HG03159 (cell line): ENCODE measurements at regions not wholly inside any gene's neighbourhood (a gene's known extent, or its start where the extent isn't known, plus 50 kb on each side); places are given as distances from the start of the nearest gene placed in this dataset.
"Not testable (repeated sequence)": the region's sequence is repeated elsewhere in the genome, so short reads cannot be mapped to it uniquely, and the experiment has no call there.

Source experiments
- ATAC-seq: cut with Tn5 transposase; IDR thresholded peaks from one replicate; pipeline ENCODE4 v1.9.1; 2021; ENCODE audit warnings: mild to moderate bottlenecking, moderate library complexity; ENCODE audit not compliant: unreplicated experiment

DNA sequence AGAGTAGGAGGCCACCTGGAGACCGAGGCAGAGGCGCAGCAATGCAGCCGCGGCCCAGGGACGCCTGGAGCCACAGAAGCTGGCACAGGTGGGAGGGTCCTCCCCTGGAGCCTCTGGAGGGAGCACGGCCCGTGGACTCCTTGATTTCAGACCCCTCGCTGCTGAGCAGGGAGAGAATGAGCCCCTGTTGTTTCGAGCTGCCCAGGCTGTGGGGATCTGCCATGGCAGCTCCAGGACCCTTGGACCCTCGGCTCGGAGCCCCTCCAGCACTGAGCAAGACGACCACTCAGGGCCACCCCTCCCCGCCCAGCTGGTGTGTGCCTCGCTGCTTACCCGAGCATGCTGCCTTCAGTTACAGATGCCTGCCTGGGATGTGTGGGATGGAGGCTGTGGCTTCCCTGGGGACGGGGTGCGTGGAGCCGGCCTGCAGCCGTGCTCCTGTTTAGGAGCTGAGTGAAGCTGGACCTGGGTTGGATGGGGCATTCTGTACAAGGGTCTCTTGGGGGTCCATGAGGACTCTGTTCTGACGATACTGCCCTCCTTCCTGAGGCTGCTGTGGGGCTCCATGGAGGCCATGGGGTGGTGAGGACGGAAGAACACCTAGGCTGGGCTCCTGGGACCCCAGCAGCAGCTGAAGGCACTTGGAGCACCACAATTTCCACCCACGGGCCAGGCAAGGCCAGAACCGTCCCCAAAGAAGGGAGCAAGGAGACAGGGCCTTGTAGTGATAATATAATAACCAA lies 115.1 kb upstream of the LPCAT1 start:
- no peak for ATAC-seq

DNA sequence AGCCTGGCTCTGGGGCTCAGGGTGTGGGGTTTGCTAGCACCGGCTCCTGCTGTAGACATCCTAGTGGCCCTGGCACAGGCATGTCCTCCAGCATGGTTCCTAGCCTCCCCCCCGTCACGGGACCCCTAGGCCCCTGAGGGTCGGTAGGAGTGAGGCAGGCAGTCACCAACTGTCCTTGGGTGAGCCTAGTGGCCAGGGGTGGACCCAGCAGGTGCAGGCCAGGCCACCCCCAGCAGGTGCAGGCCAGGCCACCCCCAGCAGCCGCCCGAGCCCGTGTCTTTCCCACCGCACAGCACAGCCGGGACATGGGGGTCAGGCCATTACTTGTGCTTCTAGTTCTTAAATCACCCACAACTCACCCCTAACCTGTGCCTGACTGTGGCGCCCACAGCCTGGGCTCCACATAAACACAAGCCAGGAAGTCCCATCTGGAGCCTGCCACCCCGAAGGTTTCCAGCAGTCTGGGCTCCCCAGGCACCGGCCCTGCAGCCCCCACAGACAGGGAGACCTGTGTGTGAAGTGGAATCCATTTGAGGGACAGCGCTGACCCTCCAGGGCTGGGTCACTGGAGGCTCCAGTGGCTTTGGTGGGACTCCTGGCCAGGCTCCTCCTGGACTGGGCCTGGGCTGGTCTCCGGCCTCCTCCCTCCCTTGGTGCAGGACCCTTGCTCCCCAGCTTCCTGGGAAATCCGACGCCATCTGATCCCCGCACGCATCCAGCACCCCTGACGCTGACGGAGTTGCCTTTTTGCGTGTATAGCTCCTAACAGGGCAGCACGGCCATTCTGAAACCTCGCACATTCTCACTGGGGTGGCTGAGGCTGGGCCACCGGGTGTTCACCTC lies 114.1 kb upstream of the LPCAT1 start:
- no peak for ATAC-seq

- no peak for ATAC-seq
Observed at GRCh38 chr5:1636981-1637638, 113.3 kb upstream of the LPCAT1 start.

DNA sequence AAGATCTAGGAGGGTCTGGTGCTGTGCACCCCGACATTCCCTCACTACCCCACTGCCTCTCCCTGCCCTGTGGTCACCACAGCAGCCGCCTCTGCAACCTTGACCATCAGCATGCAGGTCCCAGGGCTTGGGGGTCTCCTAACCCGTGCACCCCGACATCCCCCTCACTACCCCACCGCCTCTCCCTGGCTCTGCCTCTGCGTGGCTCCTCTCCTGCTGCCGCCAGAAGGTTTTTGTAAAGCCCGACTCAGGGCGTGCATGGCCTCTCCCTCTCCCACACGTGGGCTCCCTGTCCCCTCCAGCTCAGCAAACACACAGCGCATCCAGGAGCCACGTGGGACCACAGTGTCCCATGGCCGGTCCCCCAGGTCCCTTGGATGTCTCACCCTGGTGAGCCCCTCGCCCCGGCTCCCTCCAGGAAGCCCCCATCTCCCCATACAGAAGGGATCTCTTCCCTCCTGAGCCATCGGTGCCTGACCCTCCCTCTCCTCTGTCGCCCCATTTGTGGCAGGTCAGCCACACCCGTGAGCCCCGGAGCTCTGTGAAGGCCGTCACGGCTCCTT lies 112.5 kb upstream of the LPCAT1 start:
- not testable (repeated sequence) for ATAC-seq

DNA sequence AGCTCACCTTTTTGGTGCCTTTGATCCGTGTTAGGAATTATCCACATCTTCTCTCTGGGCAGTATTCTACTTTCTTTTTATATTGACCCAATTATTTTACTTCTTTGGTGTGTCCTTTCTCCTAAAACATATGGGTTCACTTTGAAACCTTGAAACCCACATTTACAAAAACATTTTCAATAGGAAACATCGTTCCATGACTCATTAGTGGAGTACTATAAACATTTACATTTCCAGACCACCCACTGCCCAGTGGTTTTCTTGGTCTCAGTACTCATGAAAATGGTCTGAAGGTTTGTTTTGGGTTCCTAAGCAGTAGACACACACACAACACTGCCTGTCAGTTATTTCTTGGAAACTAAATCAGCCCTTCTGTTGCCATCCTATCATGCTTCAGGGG lies 111.7 kb upstream of the LPCAT1 start:
- not testable (repeated sequence) for ATAC-seq

GRCh38 chr5:1634337-1634661 lies 110.5 kb upstream of the LPCAT1 start:
- no peak for ATAC-seq

GRCh38 chr5:1633605-1634336 lies 110.0 kb upstream of the LPCAT1 start:
- ATAC-seq = peak; percentile 98

DNA sequence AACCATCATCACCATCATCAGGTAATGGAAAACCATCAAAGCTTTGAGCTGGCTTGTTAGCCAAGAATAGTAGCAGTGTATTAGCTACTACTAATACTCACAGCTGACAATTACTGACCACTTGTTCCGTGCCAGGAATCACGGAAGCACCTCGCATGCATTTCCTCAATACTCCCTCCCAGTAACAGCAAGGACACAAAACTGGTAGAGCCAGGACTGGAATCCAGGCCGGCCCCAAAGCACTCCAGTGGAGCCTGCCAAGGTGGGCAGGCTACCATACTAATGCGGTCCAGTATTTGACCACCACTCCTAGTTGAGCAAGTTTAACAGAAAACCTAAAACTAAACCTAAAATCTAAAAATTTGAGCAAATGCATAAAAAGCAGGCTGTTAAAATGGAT lies 107.2 kb upstream of the LPCAT1 start:
- ATAC-seq = not testable (repeated sequence)

DNA sequence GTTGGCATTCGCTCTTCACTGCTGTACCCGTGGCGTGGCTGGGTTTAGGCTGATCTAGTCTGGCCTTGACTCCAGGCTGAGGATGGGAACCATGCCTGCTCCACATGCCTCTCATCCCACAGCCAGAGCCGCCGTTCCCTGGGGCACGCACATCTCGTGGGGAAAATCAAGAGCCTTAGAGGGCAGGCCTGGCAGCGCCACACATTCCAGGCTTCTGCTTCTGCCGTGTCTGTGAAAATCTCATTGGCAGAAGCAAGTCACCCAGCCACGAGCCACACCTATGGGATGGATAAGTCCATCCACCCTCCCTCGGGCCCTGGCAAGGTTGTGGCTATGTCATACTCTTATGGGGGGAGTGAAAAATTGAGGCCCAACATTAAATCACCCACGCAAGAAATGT lies 102.6 kb upstream of the LPCAT1 start:
- not testable (repeated sequence) for ATAC-seq

- not testable (repeated sequence) for ATAC-seq
Observed at GRCh38 chr5:1619531-1619930, 95.8 kb upstream of the LPCAT1 start.

- not testable (repeated sequence) for ATAC-seq
Observed at GRCh38 chr5:1618296-1618865, 94.6 kb upstream of the LPCAT1 start.

DNA sequence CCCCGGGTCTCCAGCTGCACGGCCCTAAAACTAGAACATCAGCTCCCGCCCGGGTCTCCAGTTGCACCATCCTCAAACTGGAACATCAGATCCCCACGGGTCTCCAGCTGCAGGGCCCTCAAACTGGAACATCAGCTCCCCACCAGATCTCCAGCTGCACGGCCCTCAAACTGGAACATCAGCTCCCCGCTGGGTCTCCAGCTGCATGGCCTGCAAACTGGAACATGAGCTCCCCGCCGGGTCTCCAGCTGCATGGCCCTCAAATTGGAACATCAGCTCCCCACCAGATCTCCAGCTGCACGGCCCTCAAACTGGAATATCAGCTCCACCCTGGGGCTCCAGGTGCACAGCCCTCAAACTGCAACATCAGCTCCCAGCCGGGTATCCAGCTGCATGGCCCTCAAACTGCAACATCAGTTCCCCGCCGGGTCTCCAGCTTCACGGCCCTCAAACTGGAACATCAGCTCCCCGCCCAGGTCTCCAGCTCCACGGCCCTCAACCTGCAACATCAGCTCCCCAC lies 93.5 kb upstream of the LPCAT1 start:
- not testable (repeated sequence) for ATAC-seq

- ATAC-seq = not testable (repeated sequence)
Observed at GRCh38 chr5:1613515-1613914, 89.8 kb upstream of the LPCAT1 start.

DNA sequence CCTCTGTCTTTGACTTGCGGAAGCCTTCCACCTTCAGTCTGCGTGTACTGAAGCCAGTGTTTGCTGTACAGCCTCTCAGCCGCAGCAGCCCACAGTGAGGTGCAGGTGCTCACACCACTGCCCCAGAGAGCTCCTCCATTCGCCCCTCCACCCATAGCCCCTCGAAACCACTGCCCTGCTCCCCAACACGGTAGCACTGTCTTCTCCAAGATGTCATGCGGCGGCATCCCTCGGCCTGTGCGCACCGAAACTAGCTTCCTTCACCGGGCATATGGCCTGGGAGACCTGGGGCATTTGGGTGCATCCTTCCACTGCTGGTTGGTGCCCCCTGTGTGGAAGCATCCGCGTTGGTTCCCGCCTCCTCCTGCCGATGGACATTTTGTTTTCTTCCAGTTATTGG lies 86.8 kb upstream of the LPCAT1 start:
- ATAC-seq = not testable (repeated sequence)

GRCh38 chr5:1609111-1609510 lies 85.4 kb upstream of the LPCAT1 start:
- not testable (repeated sequence) for ATAC-seq

DNA sequence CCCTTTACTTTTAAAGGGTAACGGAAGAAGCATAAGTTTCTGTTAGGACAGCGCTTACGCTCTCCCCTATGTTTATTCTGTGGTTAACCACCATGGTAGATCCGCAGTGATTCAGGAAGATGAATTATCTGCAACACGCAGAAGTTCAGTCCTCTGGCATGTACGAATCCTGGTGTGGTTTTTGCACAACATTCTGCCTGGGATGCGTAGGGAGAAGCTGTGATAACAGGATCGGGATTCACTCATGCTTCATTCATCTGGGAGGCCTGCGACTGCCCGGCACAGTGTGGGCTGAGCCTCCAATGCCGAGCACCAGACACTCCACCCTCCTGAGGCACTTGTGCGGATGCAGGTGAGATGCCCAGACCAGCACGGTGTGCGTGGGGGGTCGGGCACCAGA lies 84.6 kb upstream of the LPCAT1 start:
- not testable (repeated sequence) for ATAC-seq

GRCh38 chr5:1606951-1607350 lies 83.2 kb upstream of the LPCAT1 start:
- not testable (repeated sequence) for ATAC-seq

GRCh38 chr5:1603916-1604315 lies 80.2 kb upstream of the LPCAT1 start:
- not testable (repeated sequence) for ATAC-seq

- not testable (repeated sequence) for ATAC-seq
Observed at GRCh38 chr5:1601565-1601964, 77.8 kb upstream of the LPCAT1 start.
